Peyer's patch (tissue), 4 donors: ENCODE measurements at regions not wholly inside any gene's neighbourhood (a gene's known extent, or its start where the extent isn't known, plus 50 kb on each side); places are given as distances from the start of the nearest gene placed in this dataset.

Experiments used
- POLR2A ChIP-seq, 2 donors: fragments of 450-650 bp; IDR thresholded peaks; one replicate each; pipeline ENCODE4 v1.5.1; 2017; ENCODE audit warnings: antibody characterized with exemption in 2 of 2, mild to moderate bottlenecking in 2 of 2, moderate library complexity in 2 of 2
- TF ChIP-seq, protein P1 (sequence below), 6 experiments: fragments of 450-650 bp in 4 of 6; fragments of 200-600 bp in 2 of 6; sonication (generic) in 1 of 6; IDR thresholded peaks; one replicate each; pipeline ENCODE4 v1.5.1; 2017 to 2019; ENCODE audit warnings: antibody characterized with exemption in 6 of 6, mild to moderate bottlenecking in 3 of 6, moderate library complexity in 1 of 6

DNA sequence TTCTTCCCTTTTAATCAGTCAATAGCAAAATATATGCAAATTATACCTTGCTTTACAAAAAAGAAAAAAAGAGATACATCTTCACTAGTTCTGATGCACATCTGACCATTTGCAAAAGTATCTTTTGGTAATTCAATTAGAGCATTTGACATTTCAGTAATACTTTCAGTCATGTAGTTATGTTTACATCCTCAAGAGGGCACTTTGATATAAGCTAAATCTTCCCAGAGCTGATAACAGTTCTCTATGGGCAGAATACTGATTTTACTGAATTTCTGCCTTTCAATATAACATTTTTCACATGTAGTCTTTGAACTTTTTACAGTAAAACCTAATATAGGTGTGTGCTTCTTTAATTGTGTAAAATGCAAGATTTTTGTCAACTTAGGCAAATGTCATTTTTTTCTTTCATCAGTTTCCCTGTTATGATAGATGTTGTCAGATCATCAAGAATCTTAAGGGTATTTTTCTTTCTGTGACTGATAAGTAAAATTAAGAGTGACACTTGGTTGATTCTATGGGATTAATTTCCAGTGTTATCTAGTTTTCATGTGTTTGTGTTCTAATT is 703.5 kb upstream of the SEMA3D start:
- TF ChIP-seq, protein P1, sequence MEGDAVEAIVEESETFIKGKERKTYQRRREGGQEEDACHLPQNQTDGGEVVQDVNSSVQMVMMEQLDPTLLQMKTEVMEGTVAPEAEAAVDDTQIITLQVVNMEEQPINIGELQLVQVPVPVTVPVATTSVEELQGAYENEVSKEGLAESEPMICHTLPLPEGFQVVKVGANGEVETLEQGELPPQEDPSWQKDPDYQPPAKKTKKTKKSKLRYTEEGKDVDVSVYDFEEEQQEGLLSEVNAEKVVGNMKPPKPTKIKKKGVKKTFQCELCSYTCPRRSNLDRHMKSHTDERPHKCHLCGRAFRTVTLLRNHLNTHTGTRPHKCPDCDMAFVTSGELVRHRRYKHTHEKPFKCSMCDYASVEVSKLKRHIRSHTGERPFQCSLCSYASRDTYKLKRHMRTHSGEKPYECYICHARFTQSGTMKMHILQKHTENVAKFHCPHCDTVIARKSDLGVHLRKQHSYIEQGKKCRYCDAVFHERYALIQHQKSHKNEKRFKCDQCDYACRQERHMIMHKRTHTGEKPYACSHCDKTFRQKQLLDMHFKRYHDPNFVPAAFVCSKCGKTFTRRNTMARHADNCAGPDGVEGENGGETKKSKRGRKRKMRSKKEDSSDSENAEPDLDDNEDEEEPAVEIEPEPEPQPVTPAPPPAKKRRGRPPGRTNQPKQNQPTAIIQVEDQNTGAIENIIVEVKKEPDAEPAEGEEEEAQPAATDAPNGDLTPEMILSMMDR (IDR thresholded peaks at IDR 0.05), result peak in 4 of 6 experiments; percentile 25 to 47 (median 37)
- no peak for TF ChIP-seq POLR2A (IDR thresholded peaks at IDR 0.05)
